Astrocyte of the cerebellum (primary cell): ENCODE measurements at regions not wholly inside any gene's neighbourhood (a gene's known extent, or its start where the extent isn't known, plus 50 kb on each side); places are given as distances from the start of the nearest gene placed in this dataset.
"Not testable (repeated sequence)": the region's sequence is repeated elsewhere in the genome, so short reads cannot be mapped to it uniquely, and the experiment has no call there.

ENCODE experiments used
- DNase-seq: peaks from one replicate; pipeline ENCODE4 v3.0.0-alpha.2; 2011; ENCODE audit warnings: low read depth
- H3K4me3 ChIP-seq: 2 replicates; pipeline ENCODE4 v1.5.1; 2011; ENCODE audit warnings: mild to moderate bottlenecking, low read depth, low read length, moderate library complexity
- in situ Hi-C: cut with HindIII; loops from 2 replicates; pipeline ENCODE4 v1.10.0; 2017; ENCODE audit warnings: low sequenced_read_pairs
- TF ChIP-seq, protein P1 (sequence below): IDR thresholded peaks from 2 replicates; pipeline ENCODE4 v1.5.1; 2012; ENCODE audit warnings: low read length, low read depth, moderate library complexity, mild to moderate bottlenecking; ENCODE audit errors: missing control alignments

GRCh38 chr1:109857702-109858101 lies 52.9 kb upstream of the CSF1 start:
- H3K4me3 ChIP-seq, DNase-seq, in situ Hi-C loops: not testable (repeated sequence)

DNA sequence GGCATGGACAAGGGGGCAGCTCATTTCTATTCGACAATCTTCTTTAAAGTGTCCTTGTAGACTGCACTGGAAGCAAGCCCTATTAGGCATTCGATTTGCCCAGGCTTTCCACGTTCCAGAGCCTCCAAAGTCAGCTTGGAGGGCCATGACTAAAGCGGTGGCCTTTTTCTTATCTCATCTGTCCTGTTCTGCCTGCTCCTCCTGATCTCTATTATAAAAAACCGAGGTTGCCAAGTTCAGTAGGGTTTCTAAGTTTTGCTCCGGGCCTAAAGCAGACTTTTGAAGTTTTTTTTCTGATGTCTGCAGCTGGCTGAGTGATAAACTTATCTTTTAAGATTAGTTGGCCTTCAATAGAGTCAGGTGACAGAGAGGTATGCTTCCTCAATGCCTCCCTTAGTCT lies 54.7 kb upstream of the CSF1 start:
- DNase-seq, H3K4me3 ChIP-seq, in situ Hi-C loops: not testable (repeated sequence)

GRCh38 chr1:109853972-109854371 lies 56.7 kb upstream of the CSF1 start:
- DNase-seq, in situ Hi-C loops, H3K4me3 ChIP-seq: not testable (repeated sequence)

GRCh38 chr1:109852221-109853015 lies 58.2 kb upstream of the CSF1 start:
- H3K4me3 ChIP-seq, DNase-seq, in situ Hi-C loops: not testable (repeated sequence)

GRCh38 chr1:109850827-109851226 lies 59.8 kb upstream of the CSF1 start:
- TF ChIP-seq, protein P1, sequence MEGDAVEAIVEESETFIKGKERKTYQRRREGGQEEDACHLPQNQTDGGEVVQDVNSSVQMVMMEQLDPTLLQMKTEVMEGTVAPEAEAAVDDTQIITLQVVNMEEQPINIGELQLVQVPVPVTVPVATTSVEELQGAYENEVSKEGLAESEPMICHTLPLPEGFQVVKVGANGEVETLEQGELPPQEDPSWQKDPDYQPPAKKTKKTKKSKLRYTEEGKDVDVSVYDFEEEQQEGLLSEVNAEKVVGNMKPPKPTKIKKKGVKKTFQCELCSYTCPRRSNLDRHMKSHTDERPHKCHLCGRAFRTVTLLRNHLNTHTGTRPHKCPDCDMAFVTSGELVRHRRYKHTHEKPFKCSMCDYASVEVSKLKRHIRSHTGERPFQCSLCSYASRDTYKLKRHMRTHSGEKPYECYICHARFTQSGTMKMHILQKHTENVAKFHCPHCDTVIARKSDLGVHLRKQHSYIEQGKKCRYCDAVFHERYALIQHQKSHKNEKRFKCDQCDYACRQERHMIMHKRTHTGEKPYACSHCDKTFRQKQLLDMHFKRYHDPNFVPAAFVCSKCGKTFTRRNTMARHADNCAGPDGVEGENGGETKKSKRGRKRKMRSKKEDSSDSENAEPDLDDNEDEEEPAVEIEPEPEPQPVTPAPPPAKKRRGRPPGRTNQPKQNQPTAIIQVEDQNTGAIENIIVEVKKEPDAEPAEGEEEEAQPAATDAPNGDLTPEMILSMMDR: no peak
- no peak overlapping the region for H3K4me3 ChIP-seq
- in situ Hi-C loops: no loop called here
- DNase-seq: no peak

DNA sequence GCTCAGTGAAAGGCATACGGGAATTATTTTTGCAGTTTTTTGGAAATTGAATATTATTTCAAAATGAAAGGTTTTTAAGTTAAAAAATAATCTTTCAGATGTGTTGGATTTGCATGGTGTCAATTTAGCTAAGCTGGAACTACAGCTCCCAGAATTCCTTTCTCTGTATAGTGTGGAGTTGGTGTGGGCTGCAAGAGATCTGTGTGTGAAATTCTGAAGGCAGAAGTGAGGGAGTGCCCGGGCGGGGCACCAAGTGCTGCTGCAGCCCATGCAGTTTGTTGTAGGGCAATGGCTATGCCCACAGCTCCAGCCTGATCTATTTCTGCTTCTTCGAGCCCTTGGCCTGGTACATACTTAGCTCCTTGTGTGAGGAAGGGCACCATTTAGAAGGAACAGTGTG lies 60.5 kb upstream of the CSF1 start:
- in situ Hi-C loops: no loop called here
- TF ChIP-seq, protein P1: no peak
- no peak overlapping the region for H3K4me3 ChIP-seq
- DNase-seq: no peak

GRCh38 chr1:109849655-109850054 lies 61.0 kb upstream of the CSF1 start:
- TF ChIP-seq, protein P1: no peak
- H3K4me3 ChIP-seq: no peak overlapping the region
- in situ Hi-C loops: no loop called here
- no peak for DNase-seq

DNA sequence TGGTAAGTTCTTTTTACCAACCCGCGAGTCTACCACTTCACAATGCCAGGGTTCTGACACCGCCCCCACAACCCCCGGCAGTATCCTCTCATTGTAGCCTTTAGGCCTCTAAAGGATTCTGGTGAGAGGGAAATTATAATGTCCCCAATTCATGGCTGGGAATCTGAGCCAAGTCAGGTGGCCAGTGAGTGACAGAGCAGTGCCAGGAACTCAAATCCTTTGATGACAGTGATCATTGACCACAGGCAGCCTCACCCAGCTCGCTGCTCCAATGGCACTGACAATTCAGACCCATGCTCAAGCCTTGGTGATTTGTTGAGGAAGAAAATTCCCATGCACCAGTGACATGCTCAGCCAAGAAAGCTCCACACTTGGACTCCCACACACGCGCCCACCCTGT lies 63.4 kb upstream of the CSF1 start:
- in situ Hi-C loops: no loop called here
- no peak overlapping the region for H3K4me3 ChIP-seq
- TF ChIP-seq, protein P1: no peak
- DNase-seq: no peak

- DNase-seq: no peak
- H3K4me3 ChIP-seq: no peak overlapping the region
- in situ Hi-C loops: no loop called here
- TF ChIP-seq, protein P1: no peak
Measured at GRCh38 chr1:109846846-109847245, 63.8 kb upstream of the CSF1 start.
